Neural progenitor cell (in vitro differentiated cells): ENCODE measurements at regions not wholly inside any gene's neighbourhood (a gene's known extent, or its start where the extent isn't known, plus 50 kb on each side); places are given as distances from the start of the nearest gene placed in this dataset.

Source experiments
- EZH2 ChIP-seq: fragments of 200-600 bp; sonication (generic); IDR thresholded peaks from 2 replicates; pipeline ENCODE4 v1.6.1; 2017; ENCODE audit warnings: antibody characterized with exemption, mild to moderate bottlenecking, moderate library complexity
- EZH2phosphoT487 ChIP-seq: fragments of 200-600 bp; sonication (generic); IDR thresholded peaks from 2 replicates; pipeline ENCODE4 v1.6.1; 2017; ENCODE audit warnings: antibody characterized with exemption
- TF ChIP-seq, protein P1 (sequence below): fragments of 200-600 bp; sonication (generic); IDR thresholded peaks from 2 replicates; pipeline ENCODE4 v1.5.1; 2017; ENCODE audit warnings: antibody characterized with exemption, mild to moderate bottlenecking

DNA sequence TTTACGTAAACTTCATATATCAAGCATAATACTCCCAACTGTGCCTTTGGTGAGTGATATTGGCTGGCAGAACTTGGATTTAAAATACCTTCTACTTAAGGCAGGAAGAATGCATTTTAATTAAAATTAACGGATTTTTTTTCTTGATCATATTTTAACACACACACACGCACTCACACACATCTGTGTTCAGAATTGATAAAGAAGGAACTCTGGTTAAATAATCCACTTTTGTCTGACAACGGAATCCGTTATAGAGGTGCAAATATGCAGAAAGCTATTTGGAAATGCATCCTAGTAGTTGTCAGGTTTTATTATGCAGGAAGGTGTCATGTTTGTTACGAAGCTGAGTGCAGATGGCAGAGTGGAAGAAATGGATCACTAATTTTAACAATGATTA lies 105.5 kb upstream of the ZNF536 start:
- TF ChIP-seq, protein P1, sequence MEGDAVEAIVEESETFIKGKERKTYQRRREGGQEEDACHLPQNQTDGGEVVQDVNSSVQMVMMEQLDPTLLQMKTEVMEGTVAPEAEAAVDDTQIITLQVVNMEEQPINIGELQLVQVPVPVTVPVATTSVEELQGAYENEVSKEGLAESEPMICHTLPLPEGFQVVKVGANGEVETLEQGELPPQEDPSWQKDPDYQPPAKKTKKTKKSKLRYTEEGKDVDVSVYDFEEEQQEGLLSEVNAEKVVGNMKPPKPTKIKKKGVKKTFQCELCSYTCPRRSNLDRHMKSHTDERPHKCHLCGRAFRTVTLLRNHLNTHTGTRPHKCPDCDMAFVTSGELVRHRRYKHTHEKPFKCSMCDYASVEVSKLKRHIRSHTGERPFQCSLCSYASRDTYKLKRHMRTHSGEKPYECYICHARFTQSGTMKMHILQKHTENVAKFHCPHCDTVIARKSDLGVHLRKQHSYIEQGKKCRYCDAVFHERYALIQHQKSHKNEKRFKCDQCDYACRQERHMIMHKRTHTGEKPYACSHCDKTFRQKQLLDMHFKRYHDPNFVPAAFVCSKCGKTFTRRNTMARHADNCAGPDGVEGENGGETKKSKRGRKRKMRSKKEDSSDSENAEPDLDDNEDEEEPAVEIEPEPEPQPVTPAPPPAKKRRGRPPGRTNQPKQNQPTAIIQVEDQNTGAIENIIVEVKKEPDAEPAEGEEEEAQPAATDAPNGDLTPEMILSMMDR = no peak
- TF ChIP-seq EZH2phosphoT487 = no peak
- TF ChIP-seq EZH2 = no peak
